ENCODE measurements at regions not wholly inside any gene's neighbourhood (a gene's known extent, or its start where the extent isn't known, plus 50 kb on each side); places are given as distances from the start of the nearest gene placed in this dataset.

DNA sequence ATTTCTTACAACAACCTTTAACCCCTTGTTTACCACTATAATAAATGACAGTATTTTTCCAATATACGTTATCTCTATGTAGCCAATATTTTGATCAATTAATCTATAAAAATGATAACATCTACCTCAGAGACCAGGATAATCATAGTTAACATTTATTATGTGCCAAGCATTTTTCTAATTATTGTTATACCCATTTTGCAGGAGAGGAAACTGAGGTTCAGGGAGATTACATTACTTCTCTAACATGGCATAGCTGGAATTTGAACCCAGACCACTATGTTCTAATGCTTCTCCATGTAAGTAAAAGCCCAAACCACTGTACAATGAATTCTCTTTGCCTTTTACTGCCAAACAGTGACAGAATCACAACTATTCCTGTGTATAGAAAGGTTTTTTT, 113.4 kb upstream of the PFN2 start:
- H3K27me3 Mint-ChIP-seq = peaks cover 11% of the 10 kb centered on the region
- H3K36me3 Mint-ChIP-seq (ENCODE audit: low read depth) = no peaks in the 10 kb centered on the region
- ATAC-seq (no peak), DNase-seq (no peak)
- no peak overlapping the region for H3K4me3 Mint-ChIP-seq
- H3K4me1 Mint-ChIP-seq = no peaks in the 10 kb centered on the region
- H3K27ac Mint-ChIP-seq = no peak overlapping the region
- H3K9me3 Mint-ChIP-seq = no peaks in the 10 kb centered on the region

DNA sequence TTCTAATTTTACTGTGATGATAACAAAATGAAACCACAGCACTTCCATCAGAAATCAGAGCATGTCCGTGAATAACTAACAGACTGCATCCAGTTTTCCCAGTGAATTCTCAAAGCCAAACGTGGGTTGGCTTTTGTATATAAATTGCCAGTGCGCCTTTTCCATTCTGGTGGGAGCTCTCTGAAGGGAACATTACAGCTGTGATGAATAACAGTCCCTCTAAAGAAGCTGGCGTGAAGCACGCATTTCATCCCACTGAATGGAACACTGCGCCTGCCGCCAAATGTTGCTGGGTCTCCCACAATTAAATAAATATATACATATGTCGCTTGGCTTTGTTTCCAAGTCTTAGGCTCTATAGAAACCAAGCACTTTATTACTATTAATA, 113.0 kb upstream of the PFN2 start:
- ATAC-seq (no peak), DNase-seq (no peak)
- Mint-ChIP-seq H3K27me3 (peaks cover 11% of the 10 kb centered on the region), H3K4me3 (no peak overlapping the region), H3K4me1 (no peaks in the 10 kb centered on the region), H3K9me3 (no peaks in the 10 kb centered on the region), H3K36me3 (ENCODE audit: low read depth) (no peaks in the 10 kb centered on the region), H3K27ac (no peak overlapping the region)

DNA sequence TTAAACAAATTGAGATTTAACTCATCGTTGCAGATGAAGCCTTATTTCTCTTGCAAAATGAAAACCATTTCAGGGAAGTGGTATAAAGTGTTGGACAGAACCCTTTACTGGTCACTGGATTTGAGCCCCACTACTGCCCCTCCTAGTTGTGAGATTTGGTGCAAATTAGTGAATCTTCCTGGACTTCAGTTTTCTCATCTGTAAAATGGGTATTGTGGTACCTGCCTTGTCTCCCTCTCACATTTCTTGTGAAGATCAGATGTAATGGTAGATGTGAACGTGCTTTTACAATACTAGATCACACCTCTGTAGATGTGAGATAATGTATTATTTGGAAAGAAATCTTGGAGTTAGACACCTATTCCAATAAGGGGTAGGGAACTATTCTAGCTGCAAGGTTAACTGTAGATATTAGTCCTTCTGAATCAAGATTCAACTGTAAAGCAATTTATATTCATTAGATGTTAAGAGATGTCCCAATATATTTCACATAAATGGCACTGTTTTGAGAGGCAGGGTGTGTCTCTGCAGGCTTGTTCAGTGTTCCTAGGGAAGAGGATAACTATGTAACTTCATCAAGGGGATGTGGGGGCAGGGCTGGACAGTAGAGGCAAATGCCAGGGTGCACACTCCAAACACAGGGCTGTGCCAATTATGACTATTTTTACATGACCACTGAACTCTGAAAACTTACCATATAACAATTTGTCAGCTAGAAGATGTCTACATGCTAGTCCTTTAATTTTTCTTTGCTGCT, 112.4 kb upstream of the PFN2 start:
- no peak overlapping the region for H3K4me3 Mint-ChIP-seq
- ATAC-seq (no peak), DNase-seq (no peak)
- no peaks in the 10 kb centered on the region for H3K9me3 Mint-ChIP-seq
- H3K4me1 Mint-ChIP-seq = no peaks in the 10 kb centered on the region
- H3K36me3 Mint-ChIP-seq (ENCODE audit: low read depth) = no peaks in the 10 kb centered on the region
- H3K27me3 Mint-ChIP-seq = peaks cover 8% of the 10 kb centered on the region
- H3K27ac Mint-ChIP-seq = no peak overlapping the region

DNA sequence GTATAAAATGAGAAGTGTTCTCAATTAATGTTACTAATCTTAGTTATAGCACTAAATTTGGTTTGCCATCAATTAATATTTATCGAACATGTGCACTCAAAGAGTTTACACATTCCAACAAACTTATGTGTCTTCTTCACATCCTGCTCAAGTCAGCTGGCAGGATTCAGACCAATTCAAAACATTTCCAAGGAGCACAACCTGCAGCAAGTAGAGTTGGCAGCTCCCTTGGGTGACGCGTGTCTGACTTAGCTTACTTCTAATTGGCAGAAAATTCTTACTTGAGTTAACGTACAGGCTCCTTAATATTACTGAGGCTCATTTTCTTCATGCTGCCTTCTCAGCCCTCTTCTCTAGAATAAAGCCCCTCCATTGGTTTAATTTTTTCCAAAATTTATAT, 110.4 kb upstream of the PFN2 start:
- Mint-ChIP-seq H3K4me1 (peaks cover 3% of the 10 kb centered on the region), H3K36me3 (ENCODE audit: low read depth) (no peaks in the 10 kb centered on the region), H3K27ac (no peak overlapping the region), H3K9me3 (peaks cover 8% of the 10 kb centered on the region), H3K27me3 (peaks cover 8% of the 10 kb centered on the region), H3K4me3 (no peak overlapping the region)
- ATAC-seq (no peak), DNase-seq (no peak)

DNA sequence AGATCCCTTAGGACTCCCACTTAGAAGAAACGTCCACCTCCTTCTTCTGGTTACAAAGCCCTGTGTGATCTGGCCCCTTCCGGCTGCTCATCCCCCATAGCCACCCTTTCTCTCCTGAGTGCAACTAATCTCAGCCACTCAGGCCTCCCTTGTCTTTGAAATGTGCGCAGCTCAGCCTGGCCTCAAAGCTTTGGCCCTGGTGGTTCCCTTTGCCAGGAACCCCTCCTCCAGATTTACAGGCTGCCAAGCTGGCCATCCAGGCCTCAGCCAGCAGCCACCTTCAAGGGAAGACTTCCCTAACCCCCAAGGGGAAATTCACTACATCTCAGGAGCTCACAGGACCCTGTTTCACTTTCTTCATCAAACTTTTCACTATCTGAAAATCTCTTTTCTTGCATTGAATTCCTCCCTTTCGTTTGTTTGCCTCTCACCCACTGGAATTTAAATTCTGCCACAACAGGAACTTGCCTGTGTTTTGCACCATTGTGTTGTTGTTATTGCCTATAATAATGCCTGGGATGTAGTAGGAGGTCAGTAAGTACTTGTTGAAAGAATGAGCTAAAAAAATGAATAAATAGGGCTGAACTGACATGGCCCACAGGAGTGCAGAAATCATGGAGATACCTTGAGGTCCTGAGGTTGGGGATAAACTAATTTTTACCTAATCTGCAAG, 109.5 kb upstream of the PFN2 start:
- Mint-ChIP-seq H3K4me1 (peaks cover 3% of the 10 kb centered on the region), H3K27ac (no peak overlapping the region), H3K27me3 (peaks cover 8% of the 10 kb centered on the region), H3K9me3 (peaks cover 10% of the 10 kb centered on the region), H3K4me3 (no peak overlapping the region), H3K36me3 (ENCODE audit: low read depth) (no peaks in the 10 kb centered on the region)
- ATAC-seq = no peak
- DNase-seq = no peak

DNA sequence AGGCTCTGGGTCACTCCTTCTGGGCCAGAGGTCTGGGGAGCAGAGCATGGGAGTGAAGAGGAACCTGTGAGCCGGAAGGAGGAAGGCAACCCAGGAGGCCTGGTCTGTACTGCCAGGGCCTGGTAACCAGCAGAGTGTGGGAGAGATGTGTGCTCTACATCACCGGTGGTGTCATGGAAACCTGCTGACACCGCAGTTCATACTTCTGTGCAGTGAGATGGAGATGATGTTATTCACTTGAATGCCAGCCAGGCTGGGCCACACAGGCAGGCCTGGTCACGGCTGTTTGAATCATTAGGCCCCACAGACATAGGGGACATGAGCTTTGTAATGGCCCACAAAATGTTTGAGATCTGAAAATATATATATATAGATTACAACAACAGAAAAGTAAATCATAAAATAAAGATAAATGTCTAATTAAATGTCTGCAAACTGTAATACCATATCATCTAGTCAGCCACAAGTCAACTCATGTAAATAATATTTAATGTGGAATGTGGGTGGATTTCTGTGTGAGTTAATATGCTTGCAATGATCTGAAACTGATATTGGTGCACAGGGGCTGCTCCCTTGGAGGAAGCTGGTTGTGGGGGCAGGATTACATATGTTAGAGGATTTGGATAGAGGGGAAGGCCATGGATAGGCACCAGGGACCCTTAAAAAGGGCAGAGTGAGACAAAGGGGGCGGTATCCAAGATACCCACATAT, 108.5 kb upstream of the PFN2 start:
- no peaks in the 10 kb centered on the region for H3K36me3 Mint-ChIP-seq (ENCODE audit: low read depth)
- no peak overlapping the region for H3K27ac Mint-ChIP-seq
- H3K9me3 Mint-ChIP-seq = peaks cover 10% of the 10 kb centered on the region
- H3K4me3 Mint-ChIP-seq = no peak overlapping the region
- DNase-seq = no peak
- peaks cover 3% of the 10 kb centered on the region for H3K4me1 Mint-ChIP-seq
- no peak for ATAC-seq
- peaks cover 2% of the 10 kb centered on the region for H3K27me3 Mint-ChIP-seq

DNA sequence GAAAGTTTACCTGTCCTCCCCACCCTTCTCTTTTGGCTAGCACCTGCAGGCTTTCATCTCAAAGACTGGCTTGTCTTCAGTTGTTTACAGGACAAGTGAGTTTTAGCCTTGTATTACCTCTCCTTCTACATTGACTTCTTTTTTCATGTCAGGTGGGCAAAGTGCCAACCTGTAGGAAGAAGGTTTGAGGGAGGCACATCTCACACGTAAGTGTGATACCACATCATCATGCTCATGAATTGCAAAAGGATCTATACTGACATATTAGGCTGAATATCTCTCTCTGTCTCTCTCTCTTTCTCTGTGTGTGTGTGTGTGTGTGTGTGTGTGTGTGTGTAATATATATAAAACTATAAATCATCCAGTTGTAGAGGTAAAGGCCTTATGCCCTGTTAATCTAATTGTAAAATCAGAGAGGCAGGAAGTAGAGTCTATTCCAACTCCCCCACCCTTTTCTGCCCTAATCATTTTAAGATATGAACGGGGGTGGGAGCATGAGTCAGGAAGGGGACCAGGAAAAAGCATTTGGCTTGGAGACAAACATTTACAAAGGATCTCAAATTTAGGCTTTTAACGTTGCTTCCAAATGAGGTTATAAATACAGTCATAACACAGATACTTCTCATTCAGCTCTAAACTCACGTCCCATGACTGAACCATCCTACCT, 107.0 kb upstream of the PFN2 start:
- peak; percentile 11 for ATAC-seq
- H3K27ac Mint-ChIP-seq = no peak overlapping the region
- no peak for DNase-seq
- H3K9me3 Mint-ChIP-seq = peaks cover 10% of the 10 kb centered on the region
- no peak overlapping the region for H3K4me3 Mint-ChIP-seq
- H3K27me3 Mint-ChIP-seq = no peaks in the 10 kb centered on the region
- H3K36me3 Mint-ChIP-seq (ENCODE audit: low read depth) = no peaks in the 10 kb centered on the region
- H3K4me1 Mint-ChIP-seq = peaks cover 3% of the 10 kb centered on the region

DNA sequence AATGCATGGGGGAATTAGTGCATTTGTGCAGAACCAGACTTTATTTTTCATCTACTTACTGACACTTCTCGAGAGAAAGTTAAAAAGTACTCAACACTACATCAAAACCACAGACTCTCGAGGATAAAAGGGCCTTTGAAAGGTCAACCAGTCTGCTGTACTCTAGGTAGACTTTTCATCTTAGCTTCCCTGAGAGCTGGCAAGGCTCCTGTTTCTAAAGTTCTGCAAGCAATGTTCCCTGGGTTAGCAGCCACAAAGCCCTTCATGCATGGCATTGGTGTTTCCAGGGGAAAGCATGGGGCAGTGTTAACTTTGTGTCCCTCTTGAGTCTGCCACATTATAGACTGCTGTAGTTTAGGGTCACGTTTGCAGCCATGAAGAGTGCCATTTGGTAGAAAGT, 106.4 kb upstream of the PFN2 start:
- H3K4me1 Mint-ChIP-seq = peaks cover 3% of the 10 kb centered on the region
- H3K27me3 Mint-ChIP-seq = no peaks in the 10 kb centered on the region
- peaks cover 10% of the 10 kb centered on the region for H3K9me3 Mint-ChIP-seq
- ATAC-seq (peak; percentile 52), DNase-seq (no peak)
- no peak overlapping the region for H3K27ac Mint-ChIP-seq
- H3K4me3 Mint-ChIP-seq = no peak overlapping the region
- H3K36me3 Mint-ChIP-seq (ENCODE audit: low read depth) = no peaks in the 10 kb centered on the region

DNA sequence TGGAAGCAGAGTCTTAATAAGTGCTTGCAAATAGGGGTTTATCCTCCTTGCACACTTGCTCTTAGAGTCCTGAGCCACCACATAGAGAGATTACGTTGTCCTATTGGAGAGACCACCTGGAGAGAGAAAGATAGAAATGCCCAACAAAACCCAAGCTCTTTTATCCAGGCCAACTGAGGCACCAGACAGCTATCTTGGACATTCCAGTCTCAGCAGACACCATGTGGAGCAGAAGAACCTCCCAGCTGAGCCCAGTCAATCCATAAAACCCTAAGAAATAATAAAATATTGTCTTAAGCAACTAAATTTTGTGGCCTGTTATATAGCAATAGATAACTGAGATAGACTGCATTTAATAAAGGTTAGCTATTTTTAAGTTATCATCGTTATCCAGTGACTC, 105.7 kb upstream of the PFN2 start:
- H3K4me3 Mint-ChIP-seq = no peak overlapping the region
- H3K4me1 Mint-ChIP-seq = peaks cover 3% of the 10 kb centered on the region
- DNase-seq (no peak), ATAC-seq (no peak)
- no peak overlapping the region for H3K27ac Mint-ChIP-seq
- peaks cover 10% of the 10 kb centered on the region for H3K9me3 Mint-ChIP-seq
- H3K27me3 Mint-ChIP-seq = no peaks in the 10 kb centered on the region
- no peaks in the 10 kb centered on the region for H3K36me3 Mint-ChIP-seq (ENCODE audit: low read depth)

DNA sequence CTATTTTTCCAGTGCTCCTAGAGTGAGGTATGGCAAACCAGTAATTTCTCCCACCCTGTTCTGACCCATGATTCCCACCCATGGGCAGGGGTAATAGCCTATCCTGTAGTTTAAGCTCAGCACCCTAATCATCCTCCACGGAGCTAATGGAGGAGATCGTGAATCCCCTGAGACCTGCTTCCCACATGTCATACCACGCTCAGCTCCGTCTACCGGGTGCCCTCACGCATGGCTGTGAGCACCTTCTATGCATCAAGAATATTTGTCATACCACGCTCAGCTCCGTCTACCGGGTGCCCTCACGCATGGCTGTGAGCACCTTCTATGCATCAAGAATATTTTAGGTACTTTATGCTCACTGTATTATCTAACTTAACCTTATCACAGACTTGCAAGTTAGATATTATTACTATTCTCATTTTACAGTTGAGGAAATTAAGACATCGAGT, 104.7 kb upstream of the PFN2 start:
- Mint-ChIP-seq H3K36me3 (ENCODE audit: low read depth) (no peaks in the 10 kb centered on the region), H3K9me3 (peaks cover 10% of the 10 kb centered on the region), H3K27ac (no peak overlapping the region), H3K4me3 (no peak overlapping the region), H3K27me3 (peaks cover 6% of the 10 kb centered on the region), H3K4me1 (peaks cover 3% of the 10 kb centered on the region)
- DNase-seq (no peak), ATAC-seq (no peak)

DNA sequence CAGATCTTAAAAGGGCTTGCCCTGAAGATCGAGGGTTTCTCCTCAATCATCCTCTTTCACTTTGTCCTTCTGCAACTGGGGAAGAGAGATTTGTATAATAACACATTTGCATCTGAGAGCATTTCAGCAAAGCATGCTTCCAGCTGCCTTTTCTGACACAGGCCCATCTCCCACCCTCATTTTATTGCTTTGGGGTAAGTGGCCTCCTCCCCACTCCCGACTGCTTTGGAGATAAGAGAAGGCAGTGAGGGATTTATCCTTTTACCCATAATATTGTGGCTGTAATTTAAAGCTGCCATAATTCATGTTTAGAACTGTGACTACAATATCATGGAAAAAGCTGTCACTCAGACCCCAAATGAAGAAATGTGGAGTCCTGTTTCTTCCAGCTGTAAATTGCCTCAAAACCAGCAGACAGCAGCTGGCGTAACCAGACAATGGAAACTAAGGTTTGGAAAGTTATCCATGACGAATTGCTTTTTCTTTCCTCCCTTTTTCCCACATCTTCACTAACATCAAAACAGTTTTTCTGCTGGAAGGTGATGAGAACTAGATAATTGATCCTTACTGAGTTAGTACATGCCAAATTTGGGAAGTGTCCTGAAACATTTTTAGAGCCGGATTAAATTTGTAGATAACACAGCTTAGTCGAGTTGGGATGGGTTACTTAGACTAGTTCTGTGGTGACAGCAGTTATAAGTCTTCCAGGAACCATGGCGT, 104.2 kb upstream of the PFN2 start:
- DNase-seq (no peak), ATAC-seq (no peak)
- Mint-ChIP-seq H3K9me3 (peaks cover 10% of the 10 kb centered on the region), H3K36me3 (ENCODE audit: low read depth) (no peaks in the 10 kb centered on the region), H3K27ac (no peak overlapping the region), H3K4me1 (peaks cover 3% of the 10 kb centered on the region), H3K27me3 (peaks cover 7% of the 10 kb centered on the region), H3K4me3 (no peak overlapping the region)

DNA sequence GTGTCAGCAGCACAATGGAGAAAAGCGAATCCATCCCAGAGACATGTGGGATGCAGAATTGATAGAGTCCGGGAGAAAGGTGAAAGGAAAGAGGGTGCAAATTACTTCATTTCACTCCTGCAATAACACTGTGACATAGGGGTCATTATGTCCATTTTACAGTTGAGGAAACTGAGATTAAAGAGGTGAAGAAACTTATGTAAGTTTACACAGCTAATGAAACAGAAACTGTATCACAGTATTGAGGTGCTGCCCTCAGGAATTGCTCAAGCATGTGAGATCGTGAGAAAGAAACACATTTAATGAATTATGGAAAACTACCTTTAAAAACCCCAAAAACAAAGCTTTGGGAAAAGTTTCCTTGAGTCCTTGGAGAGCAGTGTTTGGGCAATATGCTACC, 103.6 kb upstream of the PFN2 start:
- Mint-ChIP-seq H3K4me1 (peaks cover 3% of the 10 kb centered on the region), H3K9me3 (peaks cover 10% of the 10 kb centered on the region), H3K27ac (no peak overlapping the region), H3K27me3 (peaks cover 10% of the 10 kb centered on the region), H3K4me3 (no peak overlapping the region), H3K36me3 (ENCODE audit: low read depth) (no peaks in the 10 kb centered on the region)
- no peak for ATAC-seq
- no peak for DNase-seq

DNA sequence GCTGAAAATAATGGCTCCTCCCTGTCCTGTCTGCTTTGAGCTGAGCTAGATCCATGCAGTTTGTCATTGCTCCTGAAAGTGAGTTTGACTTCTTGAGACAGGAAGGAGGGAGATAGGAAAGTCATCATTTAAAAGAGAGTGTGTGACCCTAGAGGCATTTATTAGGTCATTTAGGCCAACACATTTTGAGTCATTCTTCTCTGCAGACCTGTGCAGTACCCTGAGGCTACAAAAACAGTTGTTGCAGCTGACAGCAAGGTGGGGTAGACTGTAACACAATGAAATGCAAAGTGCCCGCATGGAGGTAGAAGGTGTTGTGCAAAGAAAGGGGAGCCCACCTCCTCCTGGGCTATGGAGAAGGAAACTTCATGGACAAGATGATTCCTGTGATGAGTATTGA, 102.8 kb upstream of the PFN2 start:
- H3K9me3 Mint-ChIP-seq = peaks cover 10% of the 10 kb centered on the region
- no peak overlapping the region for H3K27ac Mint-ChIP-seq
- H3K4me1 Mint-ChIP-seq = peaks cover 3% of the 10 kb centered on the region
- DNase-seq = no peak
- H3K36me3 Mint-ChIP-seq (ENCODE audit: low read depth) = no peaks in the 10 kb centered on the region
- H3K27me3 Mint-ChIP-seq = peaks cover 10% of the 10 kb centered on the region
- no peak for ATAC-seq
- H3K4me3 Mint-ChIP-seq = no peak overlapping the region

DNA sequence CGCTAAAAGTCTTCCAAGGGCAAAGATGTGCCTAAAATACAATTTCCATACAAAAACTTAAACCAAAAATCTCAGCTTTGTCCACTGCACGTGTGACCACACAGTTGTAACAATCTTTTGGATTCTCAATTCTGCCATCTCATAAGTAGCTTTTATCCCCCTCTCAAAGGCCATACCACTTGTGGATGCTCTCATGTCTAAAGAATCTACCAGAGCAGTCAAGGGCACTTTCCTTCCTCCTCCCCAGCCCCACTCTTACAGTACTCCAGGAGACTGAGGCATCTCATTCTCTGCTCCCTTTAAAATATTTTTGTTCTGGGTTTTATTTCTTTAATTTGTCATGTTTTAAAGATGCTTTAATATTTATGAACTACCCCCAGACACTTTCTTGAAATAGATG, 102.3 kb upstream of the PFN2 start:
- Mint-ChIP-seq H3K27ac (no peak overlapping the region), H3K27me3 (peaks cover 10% of the 10 kb centered on the region), H3K4me1 (peaks cover 3% of the 10 kb centered on the region), H3K36me3 (ENCODE audit: low read depth) (no peaks in the 10 kb centered on the region), H3K9me3 (peaks cover 10% of the 10 kb centered on the region), H3K4me3 (no peak overlapping the region)
- no peak for ATAC-seq
- no peak for DNase-seq
